GM23338 (cell line): ENCODE measurements at regions not wholly inside any gene's neighbourhood (a gene's known extent, or its start where the extent isn't known, plus 50 kb on each side); places are given as distances from the start of the nearest gene placed in this dataset.
"Not testable (repeated sequence)": the region's sequence is repeated elsewhere in the genome, so short reads cannot be mapped to it uniquely, and the experiment has no call there.

Experiments
- CREB1 ChIP-seq: fragments of 250-450 bp; sonication (Bioruptor Pico); IDR thresholded peaks from 2 replicates; pipeline ENCODE4 v1.5.0; 2020; ENCODE audit warnings: low read depth, mild to moderate bottlenecking, moderate library complexity
- EZH2 ChIP-seq: fragments of 200-600 bp; sonication (generic); IDR thresholded peaks from one replicate; pipeline ENCODE4 v1.8.0; 2017; ENCODE audit warnings: antibody characterized with exemption, mild to moderate bottlenecking, low read depth; ENCODE audit not compliant: unreplicated experiment
- EZH2phosphoT487 ChIP-seq: fragments of 200-600 bp; sonication (generic); IDR thresholded peaks from one replicate; pipeline ENCODE4 v1.8.1; 2018; ENCODE audit warnings: antibody characterized with exemption; ENCODE audit not compliant: unreplicated experiment
- JUNB ChIP-seq: IDR thresholded peaks from one replicate; pipeline ENCODE4 v1.6.1; 2016; ENCODE audit warnings: antibody characterized with exemption; ENCODE audit not compliant: unreplicated experiment
- POLR2AphosphoS5 ChIP-seq: IDR thresholded peaks from 2 replicates; pipeline ENCODE4 v1.6.1; 2016; ENCODE audit warnings: antibody characterized with exemption, low read depth
- STAT1 ChIP-seq: IDR thresholded peaks from one replicate; pipeline ENCODE4 v1.6.1; 2016; ENCODE audit warnings: antibody characterized with exemption; ENCODE audit not compliant: unreplicated experiment
- ZNF114 ChIP-seq: fragments of 250-450 bp; sonication (Bioruptor Pico); IDR thresholded peaks from 2 replicates; pipeline ENCODE4 v1.5.0; 2020; ENCODE audit warnings: mild to moderate bottlenecking, moderate library complexity
- ZNF331 ChIP-seq: fragments of 250-450 bp; sonication (Bioruptor Pico); IDR thresholded peaks from 2 replicates; pipeline ENCODE4 v1.5.0; 2020; ENCODE audit warnings: low read depth, mild to moderate bottlenecking, moderate library complexity
- TF ChIP-seq, protein P1 (sequence below), 2 experiments: fragments of 200-600 bp in 1 of 2; sonication (generic) in 1 of 2; conservative IDR thresholded peaks; 2 replicates each; pipeline versions ENCODE4 v1.5.1 to v1.6.1; 2016 to 2017; ENCODE audit warnings: antibody characterized with exemption in 2 of 2, low read depth in 2 of 2, mild to moderate bottlenecking in 2 of 2, moderate library complexity in 1 of 2
- TF ChIP-seq, protein P2 (sequence below): IDR thresholded peaks from one replicate; pipeline ENCODE4 v1.6.1; 2018; ENCODE audit warnings: antibody characterized with exemption; ENCODE audit not compliant: unreplicated experiment
- TF ChIP-seq, protein P3 (sequence below): fragments of 250-450 bp; sonication (Bioruptor Pico); IDR thresholded peaks from 2 replicates; pipeline ENCODE4 v1.5.0; 2020; ENCODE audit warnings: mild to moderate bottlenecking, moderate library complexity
- TF ChIP-seq, protein P4 (sequence below): IDR thresholded peaks from 2 replicates; pipeline ENCODE4 v1.6.1; 2016; ENCODE audit warnings: antibody characterized with exemption

DNA sequence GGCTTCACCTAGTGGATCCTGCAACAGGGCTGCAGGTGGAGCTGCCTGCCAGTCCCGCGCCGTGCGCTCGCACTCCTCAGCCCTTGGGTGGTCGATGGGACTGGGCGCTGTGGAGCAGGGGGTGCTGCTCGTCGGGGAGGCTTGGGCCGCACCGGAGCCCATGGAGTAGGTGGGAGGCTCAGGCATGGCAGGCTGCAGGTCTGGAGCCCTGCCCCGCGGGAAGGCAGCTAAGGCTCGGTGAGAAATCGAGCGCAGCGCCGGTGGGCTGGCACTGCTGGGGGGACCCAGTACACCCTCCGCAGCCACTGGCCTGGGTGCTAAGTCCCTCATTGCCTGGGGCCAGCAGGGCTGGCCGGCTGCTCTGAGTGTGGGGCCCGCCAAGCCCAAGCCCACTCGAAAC lies 156.3 kb upstream of the NRXN3 start:
- not testable (repeated sequence) for TF ChIP-seq POLR2AphosphoS5; EZH2phosphoT487; EZH2; ZNF331 (CRISPR knock-in tag); CREB1 (CRISPR knock-in tag); JUNB; STAT1; ZNF114 (CRISPR knock-in tag)
- TF ChIP-seq, protein P1, sequence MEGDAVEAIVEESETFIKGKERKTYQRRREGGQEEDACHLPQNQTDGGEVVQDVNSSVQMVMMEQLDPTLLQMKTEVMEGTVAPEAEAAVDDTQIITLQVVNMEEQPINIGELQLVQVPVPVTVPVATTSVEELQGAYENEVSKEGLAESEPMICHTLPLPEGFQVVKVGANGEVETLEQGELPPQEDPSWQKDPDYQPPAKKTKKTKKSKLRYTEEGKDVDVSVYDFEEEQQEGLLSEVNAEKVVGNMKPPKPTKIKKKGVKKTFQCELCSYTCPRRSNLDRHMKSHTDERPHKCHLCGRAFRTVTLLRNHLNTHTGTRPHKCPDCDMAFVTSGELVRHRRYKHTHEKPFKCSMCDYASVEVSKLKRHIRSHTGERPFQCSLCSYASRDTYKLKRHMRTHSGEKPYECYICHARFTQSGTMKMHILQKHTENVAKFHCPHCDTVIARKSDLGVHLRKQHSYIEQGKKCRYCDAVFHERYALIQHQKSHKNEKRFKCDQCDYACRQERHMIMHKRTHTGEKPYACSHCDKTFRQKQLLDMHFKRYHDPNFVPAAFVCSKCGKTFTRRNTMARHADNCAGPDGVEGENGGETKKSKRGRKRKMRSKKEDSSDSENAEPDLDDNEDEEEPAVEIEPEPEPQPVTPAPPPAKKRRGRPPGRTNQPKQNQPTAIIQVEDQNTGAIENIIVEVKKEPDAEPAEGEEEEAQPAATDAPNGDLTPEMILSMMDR (conservative IDR thresholded peaks at IDR 0.05; ENCODE audit: low read depth in 2 of 2): not testable (repeated sequence)
- TF ChIP-seq, protein P2, sequence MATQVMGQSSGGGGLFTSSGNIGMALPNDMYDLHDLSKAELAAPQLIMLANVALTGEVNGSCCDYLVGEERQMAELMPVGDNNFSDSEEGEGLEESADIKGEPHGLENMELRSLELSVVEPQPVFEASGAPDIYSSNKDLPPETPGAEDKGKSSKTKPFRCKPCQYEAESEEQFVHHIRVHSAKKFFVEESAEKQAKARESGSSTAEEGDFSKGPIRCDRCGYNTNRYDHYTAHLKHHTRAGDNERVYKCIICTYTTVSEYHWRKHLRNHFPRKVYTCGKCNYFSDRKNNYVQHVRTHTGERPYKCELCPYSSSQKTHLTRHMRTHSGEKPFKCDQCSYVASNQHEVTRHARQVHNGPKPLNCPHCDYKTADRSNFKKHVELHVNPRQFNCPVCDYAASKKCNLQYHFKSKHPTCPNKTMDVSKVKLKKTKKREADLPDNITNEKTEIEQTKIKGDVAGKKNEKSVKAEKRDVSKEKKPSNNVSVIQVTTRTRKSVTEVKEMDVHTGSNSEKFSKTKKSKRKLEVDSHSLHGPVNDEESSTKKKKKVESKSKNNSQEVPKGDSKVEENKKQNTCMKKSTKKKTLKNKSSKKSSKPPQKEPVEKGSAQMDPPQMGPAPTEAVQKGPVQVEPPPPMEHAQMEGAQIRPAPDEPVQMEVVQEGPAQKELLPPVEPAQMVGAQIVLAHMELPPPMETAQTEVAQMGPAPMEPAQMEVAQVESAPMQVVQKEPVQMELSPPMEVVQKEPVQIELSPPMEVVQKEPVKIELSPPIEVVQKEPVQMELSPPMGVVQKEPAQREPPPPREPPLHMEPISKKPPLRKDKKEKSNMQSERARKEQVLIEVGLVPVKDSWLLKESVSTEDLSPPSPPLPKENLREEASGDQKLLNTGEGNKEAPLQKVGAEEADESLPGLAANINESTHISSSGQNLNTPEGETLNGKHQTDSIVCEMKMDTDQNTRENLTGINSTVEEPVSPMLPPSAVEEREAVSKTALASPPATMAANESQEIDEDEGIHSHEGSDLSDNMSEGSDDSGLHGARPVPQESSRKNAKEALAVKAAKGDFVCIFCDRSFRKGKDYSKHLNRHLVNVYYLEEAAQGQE: not testable (repeated sequence)
- TF ChIP-seq, protein P3, sequence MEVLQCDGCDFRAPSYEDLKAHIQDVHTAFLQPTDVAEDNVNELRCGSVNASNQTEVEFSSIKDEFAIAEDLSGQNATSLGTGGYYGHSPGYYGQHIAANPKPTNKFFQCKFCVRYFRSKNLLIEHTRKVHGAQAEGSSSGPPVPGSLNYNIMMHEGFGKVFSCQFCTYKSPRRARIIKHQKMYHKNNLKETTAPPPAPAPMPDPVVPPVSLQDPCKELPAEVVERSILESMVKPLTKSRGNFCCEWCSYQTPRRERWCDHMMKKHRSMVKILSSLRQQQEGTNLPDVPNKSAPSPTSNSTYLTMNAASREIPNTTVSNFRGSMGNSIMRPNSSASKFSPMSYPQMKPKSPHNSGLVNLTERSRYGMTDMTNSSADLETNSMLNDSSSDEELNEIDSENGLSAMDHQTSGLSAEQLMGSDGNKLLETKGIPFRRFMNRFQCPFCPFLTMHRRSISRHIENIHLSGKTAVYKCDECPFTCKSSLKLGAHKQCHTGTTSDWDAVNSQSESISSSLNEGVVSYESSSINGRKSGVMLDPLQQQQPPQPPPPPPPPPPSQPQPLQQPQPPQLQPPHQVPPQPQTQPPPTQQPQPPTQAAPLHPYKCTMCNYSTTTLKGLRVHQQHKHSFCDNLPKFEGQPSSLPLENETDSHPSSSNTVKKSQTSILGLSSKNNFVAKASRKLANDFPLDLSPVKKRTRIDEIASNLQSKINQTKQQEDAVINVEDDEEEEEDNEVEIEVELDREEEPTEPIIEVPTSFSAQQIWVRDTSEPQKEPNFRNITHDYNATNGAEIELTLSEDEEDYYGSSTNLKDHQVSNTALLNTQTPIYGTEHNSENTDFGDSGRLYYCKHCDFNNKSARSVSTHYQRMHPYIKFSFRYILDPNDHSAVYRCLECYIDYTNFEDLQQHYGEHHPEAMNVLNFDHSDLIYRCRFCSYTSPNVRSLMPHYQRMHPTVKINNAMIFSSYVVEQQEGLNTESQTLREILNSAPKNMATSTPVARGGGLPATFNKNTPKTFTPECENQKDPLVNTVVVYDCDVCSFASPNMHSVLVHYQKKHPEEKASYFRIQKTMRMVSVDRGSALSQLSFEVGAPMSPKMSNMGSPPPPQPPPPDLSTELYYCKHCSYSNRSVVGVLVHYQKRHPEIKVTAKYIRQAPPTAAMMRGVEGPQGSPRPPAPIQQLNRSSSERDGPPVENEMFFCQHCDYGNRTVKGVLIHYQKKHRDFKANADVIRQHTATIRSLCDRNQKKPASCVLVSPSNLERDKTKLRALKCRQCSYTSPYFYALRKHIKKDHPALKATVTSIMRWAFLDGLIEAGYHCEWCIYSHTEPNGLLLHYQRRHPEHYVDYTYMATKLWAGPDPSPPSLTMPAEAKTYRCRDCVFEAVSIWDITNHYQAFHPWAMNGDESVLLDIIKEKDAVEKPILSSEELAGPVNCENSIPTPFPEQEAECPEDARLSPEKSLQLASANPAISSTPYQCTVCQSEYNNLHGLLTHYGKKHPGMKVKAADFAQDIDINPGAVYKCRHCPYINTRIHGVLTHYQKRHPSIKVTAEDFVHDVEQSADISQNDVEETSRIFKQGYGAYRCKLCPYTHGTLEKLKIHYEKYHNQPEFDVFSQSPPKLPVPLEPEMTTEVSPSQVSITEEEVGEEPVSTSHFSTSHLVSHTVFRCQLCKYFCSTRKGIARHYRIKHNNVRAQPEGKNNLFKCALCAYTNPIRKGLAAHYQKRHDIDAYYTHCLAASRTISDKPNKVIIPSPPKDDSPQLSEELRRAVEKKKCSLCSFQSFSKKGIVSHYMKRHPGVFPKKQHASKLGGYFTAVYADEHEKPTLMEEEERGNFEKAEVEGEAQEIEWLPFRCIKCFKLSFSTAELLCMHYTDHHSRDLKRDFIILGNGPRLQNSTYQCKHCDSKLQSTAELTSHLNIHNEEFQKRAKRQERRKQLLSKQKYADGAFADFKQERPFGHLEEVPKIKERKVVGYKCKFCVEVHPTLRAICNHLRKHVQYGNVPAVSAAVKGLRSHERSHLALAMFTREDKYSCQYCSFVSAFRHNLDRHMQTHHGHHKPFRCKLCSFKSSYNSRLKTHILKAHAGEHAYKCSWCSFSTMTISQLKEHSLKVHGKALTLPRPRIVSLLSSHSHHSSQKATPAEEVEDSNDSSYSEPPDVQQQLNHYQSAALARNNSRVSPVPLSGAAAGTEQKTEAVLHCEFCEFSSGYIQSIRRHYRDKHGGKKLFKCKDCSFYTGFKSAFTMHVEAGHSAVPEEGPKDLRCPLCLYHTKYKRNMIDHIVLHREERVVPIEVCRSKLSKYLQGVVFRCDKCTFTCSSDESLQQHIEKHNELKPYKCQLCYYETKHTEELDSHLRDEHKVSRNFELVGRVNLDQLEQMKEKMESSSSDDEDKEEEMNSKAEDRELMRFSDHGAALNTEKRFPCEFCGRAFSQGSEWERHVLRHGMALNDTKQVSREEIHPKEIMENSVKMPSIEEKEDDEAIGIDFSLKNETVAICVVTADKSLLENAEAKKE (CRISPR knock-in tag): not testable (repeated sequence)
- TF ChIP-seq, protein P4, sequence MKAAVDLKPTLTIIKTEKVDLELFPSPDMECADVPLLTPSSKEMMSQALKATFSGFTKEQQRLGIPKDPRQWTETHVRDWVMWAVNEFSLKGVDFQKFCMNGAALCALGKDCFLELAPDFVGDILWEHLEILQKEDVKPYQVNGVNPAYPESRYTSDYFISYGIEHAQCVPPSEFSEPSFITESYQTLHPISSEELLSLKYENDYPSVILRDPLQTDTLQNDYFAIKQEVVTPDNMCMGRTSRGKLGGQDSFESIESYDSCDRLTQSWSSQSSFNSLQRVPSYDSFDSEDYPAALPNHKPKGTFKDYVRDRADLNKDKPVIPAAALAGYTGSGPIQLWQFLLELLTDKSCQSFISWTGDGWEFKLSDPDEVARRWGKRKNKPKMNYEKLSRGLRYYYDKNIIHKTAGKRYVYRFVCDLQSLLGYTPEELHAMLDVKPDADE: not testable (repeated sequence)
